ENCODE measurements at regions not wholly inside any gene's neighbourhood (a gene's known extent, or its start where the extent isn't known, plus 50 kb on each side); places are given as distances from the start of the nearest gene placed in this dataset.
"Not testable (repeated sequence)": the region's sequence is repeated elsewhere in the genome, so short reads cannot be mapped to it uniquely, and the experiment has no call there.

GRCh38 chr6:151671195-151671594 lies 136.3 kb upstream of the ESR1 start:
- DNase-seq (ENCODE audit: low spot score): no peak

DNA sequence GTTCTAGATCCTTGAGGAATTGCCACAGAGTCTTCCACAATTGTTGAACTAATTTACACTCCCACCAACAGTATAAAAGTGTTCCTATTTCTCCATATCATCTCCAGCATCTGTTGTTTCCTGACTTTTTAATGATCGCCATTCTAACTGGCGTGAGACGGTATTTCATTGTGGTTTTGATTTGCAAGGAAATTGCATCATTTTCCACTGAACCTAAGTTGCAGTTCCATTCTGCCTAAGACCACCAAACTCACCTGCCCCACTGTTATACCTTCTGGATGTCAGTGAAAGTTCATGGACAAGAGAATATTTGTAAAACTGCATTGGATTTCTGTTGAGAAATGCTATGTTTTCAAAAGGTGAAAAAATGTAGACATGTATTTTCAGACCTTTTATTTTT lies 132.9 kb upstream of the ESR1 start:
- no peak for DNase-seq (ENCODE audit: low spot score)

DNA sequence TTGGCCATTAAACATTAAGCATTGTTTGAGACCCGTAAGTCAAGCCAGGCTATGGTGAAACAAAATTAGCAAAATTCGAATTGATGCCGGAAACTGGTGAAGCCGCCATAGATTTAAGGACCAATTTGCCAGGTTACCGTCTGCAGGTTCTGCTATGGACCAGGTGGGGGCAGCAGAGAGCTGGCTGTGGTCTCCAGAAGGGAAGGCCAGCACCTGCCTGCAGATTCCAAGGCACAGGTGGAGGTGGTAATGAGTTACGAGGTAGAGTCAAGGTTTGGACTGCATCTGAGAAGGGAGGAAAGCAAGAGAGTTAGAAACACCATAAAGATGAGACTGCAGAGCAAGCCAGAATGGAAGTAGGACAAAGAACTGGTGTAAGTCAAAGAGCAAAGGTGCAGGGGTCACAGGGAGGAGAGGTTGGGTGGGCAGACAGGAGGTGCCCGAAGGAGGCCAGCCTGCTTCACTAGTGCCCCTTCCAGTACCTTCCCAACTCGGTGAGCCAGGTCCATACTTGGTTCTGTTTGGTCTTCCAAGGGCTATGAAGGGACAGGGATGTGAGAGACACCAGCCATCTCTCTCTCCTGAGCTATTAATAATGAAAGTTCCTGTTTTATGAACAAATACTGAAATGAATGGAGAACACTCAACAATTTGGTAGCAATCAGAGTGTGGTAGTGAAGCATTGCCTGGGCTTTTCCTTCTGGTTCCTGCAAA lies 131.6 kb upstream of the ESR1 start:
- peak; percentile 24 for DNase-seq (ENCODE audit: low spot score)

DNA sequence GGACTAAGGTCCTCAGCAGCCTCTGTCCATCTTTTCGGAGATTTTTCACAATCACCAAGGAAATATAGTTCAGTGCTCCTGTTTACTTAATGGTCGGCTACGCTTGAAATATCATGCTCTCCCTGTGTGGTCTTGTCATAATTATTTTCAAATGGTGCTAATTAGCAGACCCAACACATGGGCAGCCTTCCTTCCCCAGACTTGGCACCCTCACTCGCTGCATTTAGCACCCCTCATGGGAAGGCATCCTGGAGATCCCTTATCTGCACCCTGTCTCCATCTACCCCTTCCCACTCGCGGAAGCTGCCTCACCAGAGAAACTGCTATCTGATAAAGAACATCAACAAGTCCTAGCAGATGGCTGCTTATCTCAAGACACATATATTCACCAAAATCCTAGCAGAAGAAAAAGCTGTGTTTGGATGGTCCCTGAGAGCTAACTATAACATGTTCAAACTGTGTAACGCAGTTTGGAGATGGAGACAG lies 131.0 kb upstream of the ESR1 start:
- DNase-seq (ENCODE audit: low spot score): no peak

- no peak for DNase-seq (ENCODE audit: low spot score)
These were observed 130.1 kb upstream of the ESR1 start for GRCh38 chr6:151677404-151677803.

GRCh38 chr6:151679081-151679480 lies 128.4 kb upstream of the ESR1 start:
- peak; percentile 9 for DNase-seq (ENCODE audit: low spot score)

DNA sequence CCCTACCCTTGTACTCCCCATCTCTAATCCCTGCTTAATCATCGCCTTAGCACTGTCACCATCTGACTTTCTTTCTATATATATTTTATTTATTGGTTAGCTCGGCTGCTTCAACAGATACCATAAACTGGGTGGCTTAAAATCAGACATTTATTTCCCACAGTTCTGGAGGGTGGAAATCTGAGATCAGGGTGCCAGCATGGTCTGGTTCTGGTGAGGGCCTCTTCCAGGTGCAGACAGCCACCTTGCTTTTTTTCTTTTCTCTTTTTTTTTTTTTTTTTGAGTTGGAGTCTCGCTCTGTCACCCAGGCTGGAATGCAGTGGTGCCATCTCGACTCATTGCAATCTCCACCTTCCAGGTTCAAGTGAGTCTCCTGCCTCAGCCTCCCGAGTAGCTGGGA lies 127.5 kb upstream of the ESR1 start:
- DNase-seq (ENCODE audit: low spot score): no peak

DNA sequence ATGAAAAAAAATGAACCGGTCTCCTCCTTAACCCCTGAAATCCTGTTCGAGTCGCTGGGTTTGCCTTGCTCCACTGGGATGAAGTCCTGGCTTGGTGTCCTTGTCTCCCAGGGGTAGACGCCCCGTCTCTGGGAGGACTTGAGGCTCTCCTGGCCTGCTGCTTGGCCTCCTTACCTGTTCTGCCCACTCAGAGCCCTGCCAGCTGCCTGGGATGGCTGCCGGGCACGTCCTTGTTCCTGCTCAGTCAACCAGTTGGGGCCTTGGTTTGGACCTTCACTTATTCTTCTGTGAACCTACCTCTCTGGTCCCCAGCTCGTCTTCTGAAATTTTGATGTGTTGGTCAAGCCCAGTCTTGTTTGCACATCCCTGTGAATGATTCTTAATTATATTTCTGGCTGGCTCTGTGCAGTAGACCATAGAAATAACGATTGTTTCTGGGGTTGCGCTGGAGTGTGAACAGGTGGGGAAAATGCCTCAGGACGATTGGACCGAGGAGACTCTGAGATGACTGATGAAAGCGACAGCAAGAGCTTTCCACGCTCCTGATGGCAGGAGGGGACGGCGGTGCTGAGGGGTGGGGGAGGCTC lies 126.5 kb upstream of the ESR1 start:
- no peak for DNase-seq (ENCODE audit: low spot score)

- no peak for DNase-seq (ENCODE audit: low spot score)
These were observed 125.9 kb upstream of the ESR1 start for GRCh38 chr6:151681433-151682059.

DNA sequence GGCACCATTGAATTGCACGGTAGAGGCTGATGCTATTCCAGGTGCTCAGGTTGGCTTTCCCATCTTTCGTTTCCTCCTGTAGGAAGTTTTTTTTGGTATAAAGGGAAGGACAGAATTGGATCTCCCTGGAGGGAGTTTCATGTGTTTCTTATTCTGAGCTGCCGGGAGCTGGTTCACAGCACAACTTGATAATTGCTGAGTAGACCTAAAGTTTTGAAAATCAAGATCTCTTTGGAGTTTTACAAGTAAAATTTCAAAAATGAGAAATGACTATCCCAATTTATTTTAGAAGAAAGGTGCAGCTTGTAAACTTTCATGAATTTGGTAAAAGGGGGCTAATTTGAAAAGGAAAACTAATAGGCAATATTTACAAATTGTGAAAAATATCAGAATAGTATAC lies 125.2 kb upstream of the ESR1 start:
- no peak for DNase-seq (ENCODE audit: low spot score)

DNA sequence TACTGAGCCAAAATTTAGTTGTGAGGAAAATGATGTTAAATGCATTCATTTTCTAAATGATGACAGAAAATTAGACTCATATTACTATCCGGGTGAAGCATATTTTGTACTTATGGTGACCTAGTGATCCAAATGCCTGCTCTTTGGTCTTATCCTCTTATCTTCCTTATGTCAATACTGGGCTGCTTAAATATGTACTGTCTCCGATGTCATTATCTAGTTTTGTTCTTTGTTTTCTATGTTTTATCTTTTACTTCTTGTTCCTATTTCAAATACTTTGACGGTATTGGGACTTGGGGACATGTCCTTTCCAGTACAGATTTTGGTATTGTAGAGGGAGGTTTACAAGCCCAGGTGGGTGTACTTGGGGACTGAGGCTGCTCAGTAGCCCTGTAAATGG lies 124.6 kb upstream of the ESR1 start:
- no peak for DNase-seq (ENCODE audit: low spot score)

DNA sequence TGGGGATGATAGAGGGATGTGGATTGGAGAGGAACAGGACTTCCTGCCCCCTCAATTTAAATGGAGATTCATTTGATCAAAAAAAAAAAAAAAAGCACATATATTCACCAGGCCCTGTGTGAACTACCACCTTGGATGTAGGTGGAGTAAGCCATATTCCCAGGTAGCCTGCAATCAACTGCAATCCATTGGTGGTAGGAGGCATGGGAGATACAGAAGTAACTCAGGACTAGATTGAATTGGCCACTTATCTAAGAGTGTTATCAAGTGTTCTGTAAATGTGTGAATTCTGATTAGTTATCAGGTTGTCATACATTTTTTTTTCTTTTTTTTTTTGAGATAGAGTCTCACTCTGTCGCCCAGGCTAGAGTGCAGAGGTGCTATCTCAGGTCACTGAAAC lies 124.1 kb upstream of the ESR1 start:
- DNase-seq (ENCODE audit: low spot score): no peak

- DNase-seq (ENCODE audit: low spot score): no peak
These were observed 117.8 kb upstream of the ESR1 start for GRCh38 chr6:151689499-151690201.

DNA sequence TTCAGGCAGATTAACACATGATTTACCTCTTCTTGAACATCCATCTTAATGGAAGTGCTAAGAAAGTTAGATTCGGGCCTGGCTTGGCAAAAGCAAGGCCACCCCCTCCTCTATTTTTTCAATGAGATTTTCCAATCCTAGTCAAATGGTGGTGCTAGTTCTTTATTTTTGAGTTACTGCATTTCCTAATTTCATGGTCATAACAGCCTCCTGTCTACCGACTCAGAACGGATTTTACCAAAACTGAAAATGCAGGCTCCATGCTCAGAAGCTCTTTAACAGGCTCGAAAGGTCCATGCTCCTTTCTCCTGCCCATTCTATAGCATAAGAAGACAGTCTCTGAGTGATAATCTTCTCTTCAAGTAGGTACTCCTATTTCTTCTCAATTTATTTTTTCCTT lies 117.2 kb upstream of the ESR1 start:
- no peak for DNase-seq (ENCODE audit: low spot score)

DNA sequence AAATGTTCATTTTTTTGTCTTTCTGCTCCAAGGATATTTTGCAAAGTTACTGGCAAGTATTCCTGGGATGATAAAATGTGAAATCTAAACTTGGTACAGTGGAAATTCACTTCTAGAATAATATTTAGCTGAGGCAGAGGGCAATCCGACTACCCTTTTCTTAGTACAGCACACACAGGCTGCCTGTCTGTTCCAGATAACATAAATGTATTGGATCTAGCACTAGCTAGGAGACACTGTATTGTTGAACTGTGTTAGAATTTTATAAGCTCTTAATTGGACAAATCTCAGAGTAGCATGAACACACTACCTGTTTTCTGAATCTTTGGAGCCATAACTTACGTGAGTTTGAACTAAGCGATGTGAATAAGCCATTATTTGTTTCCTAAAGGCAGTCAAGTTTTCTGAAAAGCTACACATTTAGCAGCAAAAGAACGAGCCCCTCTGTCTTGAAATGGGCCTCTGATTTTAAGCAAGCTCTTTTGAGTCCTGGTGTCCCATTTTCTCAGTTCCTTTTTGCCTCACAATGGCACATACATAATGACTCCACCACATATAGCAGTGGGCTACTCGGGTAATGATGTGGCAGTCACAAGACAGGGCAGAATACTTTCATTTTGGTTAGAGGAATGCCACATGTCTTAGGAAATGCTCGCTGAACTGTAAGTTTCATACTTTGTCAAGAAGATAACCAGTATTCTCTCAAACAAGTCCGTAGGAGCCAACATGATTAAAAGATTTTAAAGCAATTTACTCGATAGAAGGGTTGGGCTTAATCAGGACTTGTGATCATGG lies 116.5 kb upstream of the ESR1 start:
- peak; percentile 19 for DNase-seq (ENCODE audit: low spot score)

- no peak for DNase-seq (ENCODE audit: low spot score)
These were observed 115.3 kb upstream of the ESR1 start for GRCh38 chr6:151692216-151692615.

GRCh38 chr6:151693366-151693765 lies 114.1 kb upstream of the ESR1 start:
- DNase-seq (ENCODE audit: low spot score): no peak

GRCh38 chr6:151695156-151695555 lies 112.3 kb upstream of the ESR1 start:
- no peak for DNase-seq (ENCODE audit: low spot score)

- not testable (repeated sequence) for DNase-seq (ENCODE audit: low spot score)
These were observed 111.2 kb upstream of the ESR1 start for GRCh38 chr6:151696302-151696701.

- no peak for DNase-seq (ENCODE audit: low spot score)
These were observed 108.4 kb upstream of the ESR1 start for GRCh38 chr6:151698931-151699700.

- DNase-seq (ENCODE audit: low spot score): no peak
These were observed 107.8 kb upstream of the ESR1 start for GRCh38 chr6:151699719-151700118.

All from H4 (cell line).